A549 (cell line): ENCODE measurements at regions not wholly inside any gene's neighbourhood (a gene's known extent, or its start where the extent isn't known, plus 50 kb on each side); places are given as distances from the start of the nearest gene placed in this dataset.
A peak's percentile ranks its signal among the peaks of the same experiment; 100 is the strongest.

Experiments used
- ATAC-seq, 2 experiments: fragments of 200-7000 bp in 1 of 2; fragments of >200 bp in 1 of 2; cut with Nextera tagmentation in 1 of 2; cut with Tn5 transposase in 1 of 2; 3 replicates each; pipeline versions ENCODE4 v1.8.0 to v1.9.1; 2018 to 2020; ENCODE audit warnings: mild to moderate bottlenecking in 1 of 2, moderate library complexity in 1 of 2
- CTCF ChIA-PET: fragments of 300-600 bp; sonication (Branson Sonifier 250); formaldehyde crosslinking; extraction: SDS; loops from one replicate; lab custom pipeline; 2021; ENCODE audit warnings: antibody characterized with exemption, inconsistent platforms; lab: Yijun Ruan, JAX
- POLR2A ChIA-PET: fragments of 350-600 bp; formaldehyde crosslinking; extraction: SDS; loops from one replicate; lab custom pipeline; 2021; ENCODE audit warnings: antibody characterized with exemption, inconsistent platforms; lab: Yijun Ruan, JAX
- DNase-seq, 2 experiments: peaks; one replicate each; pipeline versions ENCODE4 v3.0.0 to v3.0.0-alpha.2; 2011 to 2016; ENCODE audit warnings: low read depth in 1 of 2, low spot score in 1 of 2
- FAIRE-seq: peaks from 2 replicates; lab custom pipeline; 2011; peaks lifted over from hg19 to GRCh38; lab: Jason Lieb, UNC
- H3K27ac ChIP-seq, 2 experiments: fragments of >200 bp; sonication (Bioruptor Twin); formaldehyde crosslinking; 3 replicates each; pipeline ENCODE4 v1.5.1; 2016 to 2017
- H3K4me1 ChIP-seq: fragments of >200 bp; sonication (Bioruptor Twin); formaldehyde crosslinking; 3 replicates; pipeline ENCODE4 v1.6.1; 2016
- H3K4me2 ChIP-seq: fragments of >200 bp; sonication (Bioruptor Twin); formaldehyde crosslinking; 3 replicates; pipeline ENCODE4 v1.6.1; 2016
- H3K4me3 ChIP-seq: fragments of >200 bp; sonication (Bioruptor Twin); formaldehyde crosslinking; 3 replicates; pipeline ENCODE4 v1.5.1; 2016
- H3K9me3 ChIP-seq: fragments of >200 bp; sonication (Bioruptor Twin); formaldehyde crosslinking; 3 replicates; pipeline ENCODE4 v1.6.1; 2016
- CHD2 ChIP-seq: fragments of 150-350 bp; IDR thresholded peaks from 2 replicates; pipeline ENCODE4 v1.6.1; 2014; ENCODE audit warnings: low read length; ENCODE audit not compliant: partially characterized antibody
- EP300 ChIP-seq, 2 experiments: fragments of >200 bp; sonication (Bioruptor Twin); formaldehyde crosslinking; IDR thresholded peaks; 2 replicates in 1 of 2; 3 replicates in 1 of 2; pipeline ENCODE4 v1.6.1; 2016 to 2017
- FOSB ChIP-seq: fragments of 250-450 bp; sonication (Bioruptor Pico); IDR thresholded peaks from 2 replicates; pipeline ENCODE4 v1.5.0; 2020; ENCODE audit warnings: mild to moderate bottlenecking, moderate library complexity
- FOSL2 ChIP-seq, 2 experiments: fragments of 450-650 bp in 1 of 2; fragments of >200 bp in 1 of 2; sonication (Bioruptor Twin) in 1 of 2; formaldehyde crosslinking; IDR thresholded peaks; 2 replicates each; pipeline versions ENCODE4 v1.5.0 to v1.6.1; 2016 to 2020; ENCODE audit warnings: mild to moderate bottlenecking in 1 of 2, moderate library complexity in 1 of 2
- HES2 ChIP-seq: fragments of >200 bp; sonication (Bioruptor Twin); formaldehyde crosslinking; IDR thresholded peaks from 2 replicates; pipeline ENCODE4 v1.6.1; 2016
- HOXB5 ChIP-seq: fragments of 250-450 bp; sonication (Bioruptor Pico); IDR thresholded peaks from 2 replicates; pipeline ENCODE4 v1.5.0; 2020; ENCODE audit warnings: mild to moderate bottlenecking, moderate library complexity
- KDM1A ChIP-seq: fragments of 200-600 bp; sonication (generic); IDR thresholded peaks from 2 replicates; pipeline ENCODE4 v1.6.1; 2016; ENCODE audit warnings: low read depth, mild to moderate bottlenecking
- MAFK ChIP-seq: fragments of 450-650 bp; IDR thresholded peaks from 2 replicates; pipeline ENCODE4 v1.6.1; 2014; ENCODE audit not compliant: partially characterized antibody
- MAZ ChIP-seq: fragments of 150-350 bp; IDR thresholded peaks from 2 replicates; pipeline ENCODE4 v1.6.1; 2014; ENCODE audit warnings: antibody characterized with exemption, low read depth, low read length, borderline replicate concordance
- MYC ChIP-seq: IDR thresholded peaks from 2 replicates; pipeline ENCODE4 v1.6.1; 2012; ENCODE audit warnings: mild to moderate bottlenecking, inconsistent platforms, low read length, improper control_type of control experiment, borderline replicate concordance
- NR3C1 ChIP-seq: fragments of >200 bp; sonication (Bioruptor Twin); formaldehyde crosslinking; IDR thresholded peaks from 3 replicates; pipeline ENCODE4 v1.6.1; 2017
- RAD21 ChIP-seq, 2 experiments: fragments of >200 bp in 1 of 2; sonication (Bioruptor Twin) in 1 of 2; formaldehyde crosslinking in 1 of 2; IDR thresholded peaks in 1 of 2; conservative IDR thresholded peaks in 1 of 2; 2 replicates in 1 of 2; 3 replicates in 1 of 2; pipeline ENCODE4 v1.6.1; 2012 to 2018; ENCODE audit warnings: inconsistent platforms in 1 of 2
- RCOR1 ChIP-seq: fragments of 150-350 bp; IDR thresholded peaks from 2 replicates; pipeline ENCODE4 v1.6.1; 2014; ENCODE audit warnings: antibody characterized with exemption, low read length, low read depth
- RNF2 ChIP-seq: fragments of 200-600 bp; sonication (generic); IDR thresholded peaks from 2 replicates; pipeline ENCODE4 v1.6.1; 2016; ENCODE audit warnings: low read depth, mild to moderate bottlenecking, antibody characterized with exemption, moderate library complexity, borderline replicate concordance
- SREBF2 ChIP-seq: fragments of 450-650 bp; IDR thresholded peaks from 2 replicates; pipeline ENCODE4 v1.6.1; 2014; ENCODE audit warnings: mild to moderate bottlenecking, moderate library complexity
- TFCP2L1 ChIP-seq: fragments of 250-450 bp; sonication (Bioruptor Pico); IDR thresholded peaks from 2 replicates; pipeline ENCODE4 v1.5.0; 2021; ENCODE audit warnings: mild to moderate bottlenecking
- USF2 ChIP-seq: fragments of 450-650 bp; IDR thresholded peaks from 2 replicates; pipeline ENCODE4 v1.6.1; 2014; ENCODE audit warnings: antibody characterized with exemption
- ZSCAN20 ChIP-seq: fragments of 250-450 bp; sonication (Bioruptor Pico); IDR thresholded peaks from 2 replicates; pipeline ENCODE4 v1.8.0; 2022; ENCODE audit warnings: mild to moderate bottlenecking, moderate library complexity
- WGBS: methylation state at CpG from one replicate; pipeline ENCODE4 v1.1.6; 2017; ENCODE audit errors: missing lambda C conversion rate; 5-methylcytosine and 5-hydroxymethylcytosine counted together

GRCh38 chr2:186365406-186365805 lies 120.7 kb upstream of the ZC3H15 start:
- ChIA-PET POLR2A (no interaction called here), CTCF (no interaction called here)
- H3K27ac ChIP-seq, result no peak overlapping the region
- no peaks in the 10 kb centered on the region for H3K4me1 ChIP-seq
- no peaks in the 10 kb centered on the region for H3K9me3 ChIP-seq
- TF ChIP-seq HOXB5 (CRISPR knock-in tag) (no peak), MAZ (no peak), HES2 (no peak), TFCP2L1 (CRISPR knock-in tag) (no peak), FOSB (CRISPR knock-in tag) (no peak), RCOR1 (no peak), CHD2 (no peak), RAD21 (conservative IDR thresholded peaks at IDR 0.05 in 1 of 2, IDR thresholded peaks at IDR 0.05 in 1 of 2) (no peak), MAFK (no peak), ZSCAN20 (CRISPR knock-in tag) (no peak)
- TF ChIP-seq, all 56 proteins: peak for 0
- 66% methylated on average over 1 of the region's 1 CpG for WGBS
- DNase-seq, result no peak
- Histone ChIP-seq H3K4me2 (no peak overlapping the region), H3K4me3 (no peak overlapping the region)
- no peak for FAIRE-seq
- no peak for ATAC-seq

GRCh38 chr2:186379052-186379451 lies 107.0 kb upstream of the ZC3H15 start:
- no peaks in the 10 kb centered on the region for H3K9me3 ChIP-seq
- ChIA-PET CTCF (no interaction called here), POLR2A (no interaction called here)
- 54% methylated on average over 3 of the region's 3 CpGs for WGBS
- no peak overlapping the region for H3K4me3 ChIP-seq
- TF ChIP-seq MAFK, result peak; percentile 8
- no peak for TF ChIP-seq FOSL2 (IDR thresholded peaks at IDR 0.05)
- no peak for TF ChIP-seq FOSL2 (CRISPR knock-in tag; IDR thresholded peaks at IDR 0.05)
- FAIRE-seq (no peak), ATAC-seq (peak in 1 of 2 experiments; percentile 23; a peak in 1 of 6 replicates), DNase-seq (peak in 1 of 2 experiments; percentile 17)
- no peak overlapping the region for H3K4me2 ChIP-seq
- H3K4me1 ChIP-seq, result peaks cover 8% of the 10 kb centered on the region; the same call in 2 of the 3 replicates
- no peak overlapping the region for H3K27ac ChIP-seq

GRCh38 chr2:186380805-186381204 lies 105.3 kb upstream of the ZC3H15 start:
- POLR2A ChIA-PET, result no interaction called here
- ATAC-seq, result no peak
- Histone ChIP-seq H3K4me2 (no peak overlapping the region), H3K4me3 (no peak overlapping the region), H3K9me3 (no peaks in the 10 kb centered on the region), H3K27ac (no peak overlapping the region), H3K4me1 (peaks cover 8% of the 10 kb centered on the region; the same call in 2 of the 3 replicates)
- TF ChIP-seq CHD2, result no peak
- FAIRE-seq, result no peak
- CTCF ChIA-PET, result no interaction called here
- WGBS, result 76% methylated on average over 2 of the region's 2 CpGs
- no peak for DNase-seq

- H3K27ac ChIP-seq, result no peak overlapping the region
- H3K4me3 ChIP-seq, result no peak overlapping the region
- ATAC-seq (no peak), FAIRE-seq (no peak), DNase-seq (no peak)
- ChIA-PET CTCF (no interaction called here), POLR2A (no interaction called here)
- no peak overlapping the region for H3K4me2 ChIP-seq
- H3K4me1 ChIP-seq, result peaks cover 8% of the 10 kb centered on the region; the same call in 2 of the 3 replicates
- 92% methylated on average over 13 of the region's 13 CpGs for WGBS
- 0 out of 3 replicates have a peak, but pooled peaks cover 2% of the 10 kb centered on the region for H3K9me3 ChIP-seq
- no peak for TF ChIP-seq RAD21 (conservative IDR thresholded peaks at IDR 0.05 in 1 of 2, IDR thresholded peaks at IDR 0.05 in 1 of 2)
- TF ChIP-seq MYC, result no peak
- TF ChIP-seq MAZ, result no peak
- TF ChIP-seq EP300 (IDR thresholded peaks at IDR 0.05), result no peak
- no peak for TF ChIP-seq KDM1A
Observed at GRCh38 chr2:186381573-186381972, 104.5 kb upstream of the ZC3H15 start.

GRCh38 chr2:186382932-186383331 lies 103.1 kb upstream of the ZC3H15 start:
- ATAC-seq (peak in 1 of 2 experiments; percentile 54; a peak in 3 of 6 replicates), DNase-seq (peak in 1 of 2 experiments; percentile 3), FAIRE-seq (no peak)
- Histone ChIP-seq H3K9me3 (0 out of 3 replicates have a peak, but pooled peaks cover 2% of the 10 kb centered on the region), H3K4me1 (peaks cover 8% of the 10 kb centered on the region; the same call in 2 of the 3 replicates)
- WGBS, result 17% methylated on average over 1 of the region's 1 CpG
- POLR2A ChIA-PET, result no interaction called here
- no peak for TF ChIP-seq USF2
- no peak for TF ChIP-seq FOSL2 (IDR thresholded peaks at IDR 0.05)
- no peak for TF ChIP-seq FOSL2 (CRISPR knock-in tag; IDR thresholded peaks at IDR 0.05)
- no peak for TF ChIP-seq NR3C1
- no peak for TF ChIP-seq RNF2
- no peak for TF ChIP-seq RAD21 (conservative IDR thresholded peaks at IDR 0.05 in 1 of 2, IDR thresholded peaks at IDR 0.05 in 1 of 2)
- no peak for TF ChIP-seq MYC
- no peak for TF ChIP-seq SREBF2
- TF ChIP-seq FOSB (CRISPR knock-in tag), result no peak
- TF ChIP-seq, all 56 proteins: peak for 0
- peak overlapping the region; percentile 34 for H3K4me2 ChIP-seq
- no peak overlapping the region for H3K27ac ChIP-seq
- CTCF ChIA-PET, result no interaction called here
- no peak overlapping the region for H3K4me3 ChIP-seq
